Nephron (organoid): ENCODE measurements at regions not wholly inside any gene's neighbourhood (a gene's known extent, or its start where the extent isn't known, plus 50 kb on each side); places are given as distances from the start of the nearest gene placed in this dataset.

Experiments
- H3K27ac Mint-ChIP-seq, 3 experiments: 2 replicates each; pipeline ENCODE4 v1.8.0; 2020; ENCODE audit warnings: mixed read lengths in 3 of 3, mild to moderate bottlenecking in 2 of 3, moderate library complexity in 1 of 3
- H3K27me3 Mint-ChIP-seq: 2 replicates; pipeline ENCODE4 v1.8.0; 2021; ENCODE audit warnings: low read depth, mild to moderate bottlenecking, moderate library complexity, mixed read lengths
- H3K36me3 Mint-ChIP-seq: 2 replicates; pipeline ENCODE4 v1.8.0; 2020; ENCODE audit warnings: low read depth, mixed read lengths
- H3K4me1 Mint-ChIP-seq: 2 replicates; pipeline ENCODE4 v1.8.0; 2020; ENCODE audit warnings: mixed read lengths
- H3K4me3 Mint-ChIP-seq, 3 experiments: 2 replicates each; pipeline ENCODE4 v1.8.0; 2020; ENCODE audit warnings: mild to moderate bottlenecking in 3 of 3, mixed read lengths in 3 of 3, moderate library complexity in 2 of 3
- H3K9me3 Mint-ChIP-seq: 2 replicates; pipeline ENCODE4 v1.8.0; 2020; ENCODE audit warnings: mixed read lengths
- CTCF ChIP-seq, 3 experiments: fragments of 200-600 bp; sonication (generic); IDR thresholded peaks; one replicate each; pipeline ENCODE4 v1.5.0; 2021; ENCODE audit warnings: antibody characterized with exemption in 3 of 3; ENCODE audit not compliant: unreplicated experiment in 3 of 3

- TF ChIP-seq CTCF (IDR thresholded peaks at IDR 0.05; ENCODE audit: unreplicated experiment in 3 of 3): no peak
- H3K4me1 Mint-ChIP-seq: peaks cover 55% of the 10 kb centered on the region
- no peaks in the 10 kb centered on the region for H3K9me3 Mint-ChIP-seq
Measured at GRCh38 chr18:76621782-76622495, 126.9 kb upstream of the ZNF516 start.

GRCh38 chr18:76621226-76621625 lies 126.2 kb upstream of the ZNF516 start:
- Mint-ChIP-seq H3K9me3 (no peaks in the 10 kb centered on the region), H3K27ac (peak overlapping the region; percentile 99), H3K4me3 (peak overlapping the region; percentile 74 to 84 (median 81)), H3K36me3 (no peaks in the 10 kb centered on the region), H3K4me1 (peaks cover 55% of the 10 kb centered on the region), H3K27me3 (peaks cover 8% of the 10 kb centered on the region)
- no peak for TF ChIP-seq CTCF (IDR thresholded peaks at IDR 0.05; ENCODE audit: unreplicated experiment in 3 of 3)

More at GRCh38 chr18:76621782-76622495, 126.9 kb upstream of the ZNF516 start:
- peak overlapping the region; percentile 74 to 84 (median 81) for H3K4me3 Mint-ChIP-seq
- no peaks in the 10 kb centered on the region for H3K36me3 Mint-ChIP-seq
- peaks cover 8% of the 10 kb centered on the region for H3K27me3 Mint-ChIP-seq
- peak overlapping the region; percentile 99 for H3K27ac Mint-ChIP-seq

GRCh38 chr18:76620321-76621170 lies 125.5 kb upstream of the ZNF516 start:
- H3K4me3 Mint-ChIP-seq: peak overlapping the region; percentile 74 to 84 (median 81)
- H3K27me3 Mint-ChIP-seq: peaks cover 8% of the 10 kb centered on the region
- H3K9me3 Mint-ChIP-seq: no peaks in the 10 kb centered on the region
- TF ChIP-seq CTCF (IDR thresholded peaks at IDR 0.05; ENCODE audit: unreplicated experiment in 3 of 3): peak; percentile 57 to 75 (median 59)
- peak overlapping the region; percentile 99 for H3K27ac Mint-ChIP-seq
- H3K36me3 Mint-ChIP-seq: no peaks in the 10 kb centered on the region
- H3K4me1 Mint-ChIP-seq: peaks cover 55% of the 10 kb centered on the region

- no peaks in the 10 kb centered on the region for H3K9me3 Mint-ChIP-seq
- H3K27ac Mint-ChIP-seq: peak overlapping the region; percentile 99
- peak overlapping the region; percentile 81 to 84 (median 81) for H3K4me3 Mint-ChIP-seq
- H3K27me3 Mint-ChIP-seq: peaks cover 8% of the 10 kb centered on the region
- TF ChIP-seq CTCF (IDR thresholded peaks at IDR 0.05; ENCODE audit: unreplicated experiment in 3 of 3): no peak
- no peaks in the 10 kb centered on the region for H3K36me3 Mint-ChIP-seq
- peaks cover 55% of the 10 kb centered on the region for H3K4me1 Mint-ChIP-seq
Measured at GRCh38 chr18:76619621-76620315, 124.7 kb upstream of the ZNF516 start.

- Mint-ChIP-seq H3K4me1 (peaks cover 55% of the 10 kb centered on the region), H3K9me3 (no peaks in the 10 kb centered on the region), H3K27ac (peak overlapping the region; percentile 99), H3K4me3 (peak overlapping the region; percentile 81 to 84 (median 81)), H3K36me3 (no peaks in the 10 kb centered on the region), H3K27me3 (peaks cover 8% of the 10 kb centered on the region)
- TF ChIP-seq CTCF (IDR thresholded peaks at IDR 0.05; ENCODE audit: unreplicated experiment in 3 of 3): no peak
Measured at GRCh38 chr18:76619261-76619620, 124.2 kb upstream of the ZNF516 start.
